Putamen (tissue), 1 donor: ENCODE measurements at regions not wholly inside any gene's neighbourhood (a gene's known extent, or its start where the extent isn't known, plus 50 kb on each side); places are given as distances from the start of the nearest gene placed in this dataset.
A peak's percentile ranks its signal among the peaks of the same experiment; 100 is the strongest.

Experiments
- DNase-seq: peaks from one replicate; pipeline ENCODE4 v3.0.0-alpha.2; 2016; ENCODE audit warnings: low spot score

DNA sequence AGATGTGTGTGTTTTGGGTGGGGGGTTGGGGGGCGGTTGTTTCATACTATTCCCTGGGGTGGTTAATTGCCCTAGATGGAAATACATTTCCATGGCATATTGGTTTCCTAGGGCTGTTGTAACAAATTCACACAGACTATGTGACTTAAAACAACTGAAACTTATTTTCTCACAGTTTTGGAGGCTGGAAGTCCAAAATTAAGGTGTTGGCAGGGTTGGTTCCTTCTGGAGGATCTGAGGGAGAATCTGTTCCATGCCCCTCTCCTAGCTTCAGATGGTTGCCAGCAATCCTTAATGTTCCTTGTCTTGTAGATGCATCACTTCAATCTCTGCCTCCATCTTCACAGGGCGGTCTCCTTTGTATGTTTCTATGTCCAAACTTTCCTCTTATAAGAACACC lies 353.7 kb upstream of the ACTBL2 start:
- DNase-seq, result no peak

DNA sequence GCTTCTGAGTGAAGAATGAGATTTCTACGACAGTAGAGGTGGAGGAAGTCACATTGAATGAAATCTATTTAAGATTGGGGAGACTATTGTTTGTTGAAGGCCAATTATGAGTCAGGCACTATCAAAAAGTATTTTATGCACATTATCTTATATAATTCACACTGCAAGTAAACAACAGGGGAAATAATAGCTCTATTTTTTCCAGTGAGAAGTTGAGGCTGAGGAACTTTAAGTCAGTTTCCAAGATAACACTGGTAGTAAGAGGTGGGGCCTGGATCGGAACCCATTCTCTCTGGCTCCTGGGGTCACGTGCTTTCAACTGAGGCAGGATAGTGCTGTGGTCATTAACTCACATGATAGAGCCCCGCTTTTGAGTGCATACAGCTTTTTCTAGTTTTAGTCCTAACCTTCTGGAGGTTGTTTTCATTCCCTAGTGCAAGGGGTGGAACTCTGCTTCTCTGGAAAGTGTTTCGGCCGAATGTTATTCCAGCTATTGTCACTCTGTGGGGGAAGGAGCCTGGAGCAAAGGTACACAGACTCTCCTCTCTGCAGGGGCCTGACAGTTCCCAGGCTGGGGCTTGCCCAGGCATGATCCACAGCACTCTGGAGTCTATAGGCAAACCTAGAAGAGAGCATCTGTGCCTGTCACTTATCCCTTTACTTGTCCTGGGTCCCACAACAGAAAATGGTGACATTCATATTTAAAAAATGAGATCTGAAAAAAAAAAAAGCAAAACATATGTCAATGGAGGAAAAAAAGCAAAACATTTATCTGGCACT lies 352.4 kb upstream of the ACTBL2 start:
- DNase-seq, result no peak

DNA sequence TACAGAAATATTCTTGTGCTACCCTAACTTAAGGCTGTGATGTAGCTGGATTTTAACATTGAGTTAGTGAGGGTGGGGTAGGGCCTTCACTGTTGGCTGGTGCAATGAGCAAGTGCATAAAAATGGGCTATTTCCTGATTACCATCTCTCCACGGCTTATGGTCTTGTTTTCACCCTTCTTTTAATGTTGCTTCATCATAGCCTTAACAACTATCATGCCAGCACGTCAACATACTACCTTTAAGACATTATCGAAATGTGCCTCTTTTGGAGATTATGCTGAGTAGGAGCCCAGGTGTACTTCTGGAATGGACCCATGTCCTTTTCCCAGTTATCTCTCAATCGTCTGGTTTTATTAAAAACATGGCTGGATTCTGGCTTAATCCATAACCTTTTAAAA lies 350.9 kb upstream of the ACTBL2 start:
- no peak for DNase-seq

DNA sequence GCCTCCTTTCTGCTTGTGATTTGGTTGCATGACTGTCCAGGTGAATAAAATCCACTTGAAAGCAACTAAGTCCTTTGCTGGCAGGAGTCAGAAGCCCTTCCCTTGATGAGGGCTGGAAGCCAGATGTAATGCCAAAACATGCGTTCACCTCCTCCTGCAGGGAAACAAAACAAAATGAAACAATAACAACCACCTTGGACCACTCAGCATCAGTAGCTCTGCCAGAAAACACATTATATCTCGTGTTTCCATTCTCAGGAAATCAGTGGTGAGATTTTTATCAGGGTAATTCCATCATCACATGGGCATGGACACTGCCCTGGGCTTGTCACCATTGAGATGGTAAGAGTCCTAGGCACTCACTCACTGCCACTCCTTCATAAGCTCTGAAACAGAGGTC lies 350.3 kb upstream of the ACTBL2 start:
- no peak for DNase-seq

DNA sequence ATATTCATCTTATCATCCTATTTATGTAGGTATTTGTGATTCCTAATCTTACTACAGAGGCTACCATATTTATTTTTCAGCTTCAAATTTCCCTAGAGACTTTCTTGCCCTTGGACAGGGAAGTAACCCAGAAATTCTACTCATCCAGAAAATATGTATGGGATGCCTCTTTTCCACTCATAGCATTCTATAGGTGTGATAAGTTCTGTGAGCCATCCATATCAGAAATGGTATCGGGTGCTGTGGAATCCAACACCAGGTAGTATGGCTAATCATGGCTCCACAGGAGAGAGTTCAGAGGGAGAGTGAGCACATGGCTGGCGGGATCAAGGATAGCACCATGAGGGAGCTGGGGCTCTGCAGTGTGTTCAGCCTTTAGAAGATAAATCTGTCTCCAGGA lies 349.3 kb upstream of the ACTBL2 start:
- DNase-seq, result no peak

DNA sequence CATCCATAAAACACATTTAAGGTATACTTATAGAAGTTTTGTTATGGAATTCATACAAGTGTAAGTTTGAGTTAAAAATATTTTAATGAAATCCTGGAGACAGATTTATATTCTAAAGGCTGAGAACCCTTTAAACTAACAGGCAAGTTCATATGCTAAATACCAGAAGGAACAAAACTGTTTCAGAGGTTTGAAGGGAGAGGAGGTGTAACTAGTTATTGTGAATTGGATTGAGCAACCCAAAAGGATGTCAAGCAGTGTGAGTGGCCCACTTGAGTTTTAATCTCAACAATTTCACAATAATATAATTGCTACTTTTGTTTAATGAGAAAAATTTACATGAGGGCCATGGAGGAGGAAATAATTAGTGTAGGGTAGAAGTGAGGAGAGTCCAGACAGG lies 348.5 kb upstream of the ACTBL2 start:
- peak; percentile 13 for DNase-seq

DNA sequence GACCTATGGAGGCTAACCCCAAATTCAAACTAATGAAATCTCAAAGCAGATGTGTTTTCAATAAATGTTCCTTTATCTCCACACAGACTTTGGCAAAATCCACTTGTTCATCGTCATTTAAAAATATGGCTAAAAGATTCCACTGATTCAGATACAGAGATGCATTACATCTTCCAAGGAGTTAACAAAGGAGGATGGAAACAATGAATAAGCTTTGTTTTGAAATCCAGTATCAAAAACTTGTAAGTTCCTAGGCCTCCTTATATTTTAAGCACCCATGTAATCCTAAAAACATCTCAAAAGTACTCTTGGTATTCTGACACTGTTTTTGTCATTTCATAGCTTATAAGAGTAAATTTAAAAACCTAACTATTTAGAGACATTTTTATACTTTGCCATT lies 345.6 kb upstream of the ACTBL2 start:
- no peak for DNase-seq

DNA sequence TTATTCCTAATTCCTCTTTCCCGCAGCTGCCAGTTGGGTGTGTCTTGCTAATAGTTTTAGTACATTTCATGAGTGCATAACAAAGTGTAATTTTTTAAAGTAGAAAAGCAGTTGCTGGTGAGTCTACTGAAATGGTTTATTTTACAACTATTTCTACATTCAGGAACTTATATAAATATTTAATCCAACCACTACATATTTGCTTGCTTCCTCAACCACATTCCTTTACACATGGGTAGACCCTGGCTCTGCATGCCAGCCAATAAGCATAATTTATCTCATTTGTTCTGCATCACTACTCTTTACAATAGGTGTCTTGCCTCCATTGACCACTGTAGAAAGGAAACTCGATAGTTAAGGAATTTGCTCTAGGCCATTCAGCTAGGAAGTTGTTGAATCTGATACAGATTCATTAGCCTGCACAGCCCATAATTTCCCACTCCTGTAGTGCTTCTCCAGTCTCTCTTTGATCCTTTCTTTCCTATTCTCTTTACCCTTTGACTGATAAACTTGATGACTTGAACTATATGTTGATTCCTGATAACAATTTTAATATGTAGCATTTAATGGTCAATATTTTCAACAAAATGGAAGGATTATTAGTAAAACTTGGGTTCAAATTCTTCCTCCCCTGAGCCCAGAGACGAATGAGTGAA lies 342.5 kb upstream of the ACTBL2 start:
- DNase-seq, result no peak

DNA sequence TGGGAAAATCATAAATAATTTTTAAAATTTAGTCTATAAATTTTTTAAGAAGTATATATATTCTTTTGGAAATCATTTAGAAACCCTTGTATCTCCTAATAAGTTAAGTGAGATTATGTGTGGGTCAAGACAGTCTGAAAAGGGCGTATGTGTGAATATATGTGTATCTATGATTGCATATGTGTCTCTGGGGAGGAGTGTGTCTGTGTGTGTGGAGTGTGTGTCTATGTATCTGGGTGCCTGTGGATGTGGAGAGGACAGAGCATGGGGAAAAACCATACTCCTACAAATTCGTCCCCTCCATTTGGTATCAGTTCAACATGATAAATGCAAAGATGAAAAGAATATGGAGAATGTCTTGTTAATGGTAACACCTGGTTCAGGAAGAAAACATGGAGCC lies 342.0 kb upstream of the ACTBL2 start:
- no peak for DNase-seq

DNA sequence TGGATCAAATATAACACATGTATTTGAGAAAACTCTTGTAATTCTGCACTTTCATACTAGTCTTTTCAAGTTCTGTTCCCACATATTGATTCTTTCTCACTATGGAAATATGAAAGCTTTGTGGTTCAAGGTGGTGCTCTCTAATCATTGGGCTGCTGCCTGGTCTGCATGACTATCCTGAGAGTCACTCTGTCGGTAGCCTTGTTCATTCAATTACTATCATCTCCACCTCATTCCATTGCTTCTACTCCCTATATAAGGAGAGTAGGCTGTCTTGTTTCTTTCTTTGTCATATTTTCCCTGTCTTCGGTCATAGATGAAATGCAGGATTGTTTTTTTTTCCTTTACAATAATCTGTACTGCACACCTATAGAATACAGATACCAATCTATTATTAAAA lies 341.4 kb upstream of the ACTBL2 start:
- DNase-seq, result no peak

DNA sequence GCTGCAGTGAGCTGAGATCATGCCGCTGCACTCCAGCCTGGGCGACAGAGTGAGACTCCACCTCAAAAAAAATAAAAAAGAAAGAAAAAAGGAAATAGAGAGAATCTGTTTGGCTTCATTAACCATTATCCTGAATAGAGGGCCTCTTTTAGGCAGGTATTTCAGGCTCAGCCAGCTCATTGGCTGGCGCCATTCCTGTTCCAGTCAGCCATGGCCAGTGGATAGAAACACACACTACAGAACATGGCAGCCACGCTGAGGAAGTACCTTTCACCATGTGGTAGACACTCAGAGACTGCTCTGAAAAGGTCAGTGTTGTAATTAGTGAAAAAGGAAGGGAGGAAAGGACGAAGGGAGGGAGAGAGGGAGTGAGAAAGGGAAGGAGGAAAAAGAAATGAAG lies 340.0 kb upstream of the ACTBL2 start:
- DNase-seq, result no peak

DNA sequence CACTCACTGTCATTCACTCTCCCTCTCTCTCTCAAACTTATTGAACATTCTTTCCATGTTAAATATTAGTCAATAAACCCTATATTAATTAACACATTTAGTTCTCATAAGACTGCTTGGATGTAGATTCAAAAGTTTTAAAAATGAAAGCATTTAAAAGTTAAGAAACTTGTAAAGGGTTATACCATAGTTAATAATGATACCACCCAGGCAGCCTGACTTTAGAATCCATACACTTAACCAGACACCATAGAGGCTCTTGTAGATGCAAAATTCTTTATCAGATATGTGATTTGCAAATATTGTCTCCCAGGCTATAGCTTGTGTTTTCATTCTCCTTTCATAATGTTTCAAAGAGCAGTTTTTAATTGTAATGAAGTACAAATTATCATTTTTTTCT lies 335.8 kb upstream of the ACTBL2 start:
- DNase-seq, result no peak

DNA sequence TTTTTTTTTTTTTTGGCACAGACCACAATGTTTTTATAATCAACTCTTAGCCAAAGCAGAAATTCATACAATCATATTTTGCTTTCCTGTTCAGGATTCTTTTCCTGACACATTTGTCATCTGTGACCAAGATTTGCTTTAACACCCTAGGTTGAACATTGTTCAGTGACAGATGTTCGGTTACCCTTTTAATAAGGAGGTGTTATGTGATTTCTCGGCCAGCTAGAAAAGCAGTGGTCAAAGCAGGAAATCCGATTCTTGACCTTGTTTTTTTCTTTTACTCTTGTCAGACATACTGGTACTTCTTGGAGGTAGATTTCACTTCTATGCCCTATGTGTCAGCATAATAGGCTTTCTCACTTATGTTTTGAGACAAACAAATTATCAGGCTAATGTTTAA lies 335.3 kb upstream of the ACTBL2 start:
- no peak for DNase-seq

DNA sequence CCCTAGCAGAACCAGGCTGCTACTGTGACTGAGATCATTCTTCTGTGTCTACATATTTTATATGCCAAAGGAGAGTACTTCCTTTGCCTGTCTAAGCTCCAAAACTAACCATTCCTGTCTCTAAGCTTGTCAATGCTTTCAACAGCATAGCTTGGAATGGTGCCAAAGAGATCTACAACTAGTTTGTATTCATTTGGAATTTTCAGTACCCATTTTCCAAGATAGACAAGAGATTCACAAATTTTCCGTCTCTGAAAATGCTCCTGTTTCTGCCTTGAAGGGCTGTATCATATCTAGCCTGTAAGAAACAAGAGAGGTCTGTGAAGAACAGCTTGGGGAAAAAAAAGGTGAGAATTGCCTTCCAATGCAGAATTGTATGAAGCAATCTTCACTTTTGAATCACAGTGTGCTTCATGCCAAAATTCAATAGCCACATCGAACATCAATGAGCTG lies 334.4 kb upstream of the ACTBL2 start:
- DNase-seq, result no peak

DNA sequence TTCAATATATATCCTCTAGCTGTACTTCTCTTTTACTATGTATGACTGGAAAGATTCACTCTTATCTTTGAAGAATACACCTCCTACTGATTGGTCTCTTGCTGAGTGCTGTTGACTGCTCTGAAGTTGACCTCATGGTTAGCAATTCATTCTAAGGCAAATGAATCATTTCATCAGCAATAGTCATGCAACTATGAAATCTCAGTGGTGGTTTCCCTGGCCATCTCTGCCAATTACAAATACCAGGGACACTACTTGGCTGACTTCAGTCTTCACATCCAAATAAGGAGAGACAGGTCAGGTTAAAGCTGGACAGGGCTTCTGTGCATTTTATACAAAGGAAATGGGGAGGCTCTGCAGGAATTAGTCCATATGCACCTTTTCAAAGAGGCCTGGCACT lies 333.5 kb upstream of the ACTBL2 start:
- no peak for DNase-seq

DNA sequence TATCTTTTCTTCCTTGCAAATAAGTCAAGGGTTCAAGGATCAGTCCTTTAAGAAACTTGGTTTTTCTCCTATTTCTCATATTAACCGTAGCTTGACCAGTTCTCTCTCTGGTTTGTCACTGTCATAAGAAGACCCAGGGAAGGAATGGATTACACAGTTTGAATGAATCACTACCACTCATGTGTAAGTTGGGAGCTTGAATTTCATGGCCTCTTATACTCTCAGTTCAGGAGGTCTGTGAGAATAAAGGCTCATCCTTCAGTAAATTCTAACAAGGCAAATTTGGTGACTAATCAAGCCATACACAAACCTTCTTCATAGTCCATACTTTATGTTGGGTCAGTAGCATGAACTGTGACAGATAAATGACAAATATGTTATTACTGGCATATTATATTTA lies 323.1 kb upstream of the ACTBL2 start:
- DNase-seq, result no peak

DNA sequence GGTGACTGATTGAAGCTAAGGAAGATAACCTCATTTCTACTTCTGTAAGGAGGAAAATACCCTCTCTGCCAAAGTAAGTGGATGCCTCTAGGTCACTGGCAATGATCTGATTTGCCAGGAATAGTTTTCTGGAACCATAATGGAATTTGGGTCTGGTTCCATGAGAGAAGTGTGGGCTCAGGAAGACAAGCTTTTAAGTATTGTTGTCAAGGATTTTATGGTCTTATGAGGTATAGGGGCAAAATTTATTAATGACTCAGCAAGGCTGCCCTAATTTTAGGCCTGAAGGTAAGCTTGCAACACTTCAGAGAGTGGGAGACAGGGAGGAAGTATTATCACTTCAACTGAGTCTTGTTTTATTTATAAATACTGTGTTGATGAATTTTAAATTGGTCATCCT lies 322.6 kb upstream of the ACTBL2 start:
- DNase-seq, result no peak

DNA sequence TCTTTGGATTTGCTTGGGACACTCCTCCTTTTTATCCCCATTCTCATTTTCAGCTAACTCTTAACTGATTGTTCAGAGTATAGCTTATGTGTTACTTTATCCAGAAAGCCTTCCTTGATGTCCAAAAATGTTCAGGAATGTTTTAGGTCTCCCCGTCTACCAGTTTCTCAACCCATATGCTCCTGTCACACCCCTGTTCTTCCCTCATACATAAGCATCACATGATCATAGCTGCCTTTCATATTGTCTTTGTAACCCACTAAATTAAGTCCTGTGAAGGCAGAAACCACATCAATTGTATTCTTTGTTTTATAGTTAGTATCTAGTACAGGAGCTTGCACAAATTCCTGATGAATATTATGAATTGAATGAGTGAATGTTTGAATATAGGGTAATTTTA lies 321.9 kb upstream of the ACTBL2 start:
- no peak for DNase-seq

DNA sequence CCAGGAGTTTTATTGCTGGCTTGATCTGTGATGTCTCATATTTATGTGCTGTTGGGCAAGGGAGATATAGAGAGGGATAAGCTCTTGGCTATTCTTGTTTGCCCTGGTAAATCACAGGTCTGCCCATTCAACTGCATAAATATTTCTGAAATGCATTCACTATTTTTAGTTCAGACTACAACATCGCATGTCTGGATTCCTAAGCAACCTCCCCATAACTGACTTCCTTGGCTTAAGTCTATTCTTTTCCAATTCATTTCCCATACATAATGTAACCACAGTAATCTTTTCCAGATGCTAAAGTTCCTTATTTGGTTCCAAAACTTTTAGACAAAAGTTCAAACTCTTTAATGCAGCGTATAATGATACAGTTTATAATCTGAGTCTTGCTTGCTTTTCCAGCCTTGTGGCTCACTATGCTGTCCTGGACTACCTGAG lies 321.4 kb upstream of the ACTBL2 start:
- DNase-seq, result no peak

DNA sequence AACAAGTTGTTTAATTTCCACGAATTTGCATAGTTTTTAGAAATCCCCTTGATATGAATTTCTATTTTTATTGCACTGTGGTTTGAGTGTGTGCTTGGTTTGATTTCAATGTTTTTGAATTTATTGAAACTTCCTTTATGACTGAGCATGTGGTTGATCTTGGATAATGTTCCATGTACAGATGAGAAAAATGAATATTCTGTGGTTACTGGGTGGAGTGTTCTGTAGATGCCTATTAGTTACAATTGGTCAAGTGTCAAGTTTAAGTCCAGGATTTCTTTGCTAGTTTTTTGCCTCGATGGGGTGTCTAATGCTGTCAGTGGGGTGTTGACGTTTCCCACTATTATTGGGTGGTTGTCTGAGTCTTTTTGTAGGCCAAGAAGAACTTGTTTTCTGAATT lies 319.5 kb upstream of the ACTBL2 start:
- no peak for DNase-seq

DNA sequence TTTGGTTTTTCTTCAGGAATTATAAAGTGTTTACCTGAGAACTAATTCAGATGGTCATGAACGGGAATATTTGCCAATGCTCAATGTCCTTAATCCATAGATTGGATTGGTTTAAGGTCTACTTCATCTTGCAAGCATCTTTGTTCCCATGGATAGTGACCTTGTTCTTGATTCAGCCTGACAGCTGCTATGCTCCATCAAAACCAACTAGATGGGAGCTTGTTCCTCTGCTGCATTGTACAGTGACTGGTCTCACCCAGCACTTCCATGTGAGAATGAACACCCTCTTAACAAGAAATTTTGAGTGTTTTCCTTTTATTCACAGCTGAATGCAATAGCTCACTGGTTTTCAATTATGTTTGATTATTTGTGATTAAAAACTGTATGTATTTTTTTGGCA lies 312.6 kb upstream of the ACTBL2 start:
- no peak for DNase-seq

DNA sequence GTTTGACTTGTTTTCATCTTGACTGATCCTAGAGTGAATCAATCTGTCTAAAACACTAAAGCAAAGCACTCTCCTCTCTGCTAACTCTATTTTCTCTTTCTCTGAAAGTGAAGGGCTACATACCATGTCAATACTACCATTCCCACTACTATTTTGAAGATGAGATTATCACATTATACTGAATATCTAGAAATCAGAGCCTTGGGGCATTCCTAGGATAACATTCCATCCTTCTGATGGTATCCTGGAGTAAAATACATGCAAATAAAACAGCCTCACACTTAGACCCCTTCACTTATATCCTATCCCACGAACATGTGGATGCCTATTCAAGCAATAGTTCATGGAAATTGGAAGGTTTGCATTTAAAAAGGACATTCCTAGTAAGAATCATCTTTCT lies 309.3 kb upstream of the ACTBL2 start:
- no peak for DNase-seq

DNA sequence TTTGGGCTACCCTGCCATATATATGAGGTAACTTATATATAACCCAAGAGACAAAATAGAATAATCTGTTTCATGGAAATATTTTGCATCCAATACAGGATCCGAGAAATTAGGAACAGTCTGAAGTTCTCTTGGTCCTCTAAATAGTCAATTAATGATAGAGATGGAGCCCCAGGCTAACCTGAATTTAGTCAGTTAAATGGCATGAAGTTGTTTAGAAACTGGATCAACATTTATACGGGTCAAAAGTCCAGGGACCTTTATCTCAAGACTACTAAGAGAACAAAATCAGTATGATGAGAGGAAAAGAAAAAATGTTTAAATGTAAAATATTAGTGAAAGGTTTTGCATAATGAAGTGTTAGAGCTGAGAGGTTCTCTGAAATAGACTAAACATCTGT lies 303.3 kb upstream of the ACTBL2 start:
- no peak for DNase-seq

DNA sequence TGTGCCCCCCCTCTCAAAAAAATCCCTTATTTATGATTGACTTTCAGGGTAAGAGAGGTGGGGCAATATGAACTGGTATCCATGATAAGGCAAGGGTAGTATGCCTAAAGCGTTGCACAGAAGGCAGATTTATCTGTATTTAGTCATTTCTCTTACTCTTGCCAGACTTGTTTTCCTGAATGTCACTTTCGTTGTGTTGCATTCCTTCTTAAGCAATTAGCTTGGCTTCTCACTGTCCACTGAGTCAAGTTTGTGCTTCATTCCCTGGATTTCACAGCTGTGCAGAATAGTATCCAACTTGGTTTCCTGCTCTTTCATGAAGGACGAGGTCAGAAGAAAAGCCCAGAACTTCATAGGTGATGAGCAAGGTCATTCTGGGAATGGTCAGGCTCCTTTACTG lies 301.5 kb upstream of the ACTBL2 start:
- no peak for DNase-seq
